Stomach (tissue), 4 donors: ENCODE measurements at regions not wholly inside any gene's neighbourhood (a gene's known extent, or its start where the extent isn't known, plus 50 kb on each side); places are given as distances from the start of the nearest gene placed in this dataset.

Experiments used
- POLR2A ChIP-seq, 4 donors: fragments of 450-650 bp; IDR thresholded peaks; one replicate each; pipeline ENCODE4 v1.6.1; 2016; ENCODE audit warnings: antibody characterized with exemption in 4 of 4, control low read depth in 2 of 4, mild to moderate bottlenecking in 1 of 4, moderate library complexity in 1 of 4
- POLR2AphosphoS5 ChIP-seq, 3 donors: sonication (generic); formaldehyde crosslinking; IDR thresholded peaks; one replicate each; pipeline ENCODE4 v1.6.1; 2016; ENCODE audit warnings: antibody characterized with exemption in 3 of 3
- TF ChIP-seq, protein P1 (sequence below), 7 experiments: fragments of 450-650 bp in 4 of 7; fragments of 200-600 bp in 3 of 7; sonication (generic) in 3 of 7; IDR thresholded peaks; one replicate each; pipeline ENCODE4 v1.5.1; 2016 to 2019; ENCODE audit warnings: antibody characterized with exemption in 7 of 7, control low read depth in 2 of 7, mild to moderate bottlenecking in 1 of 7

DNA sequence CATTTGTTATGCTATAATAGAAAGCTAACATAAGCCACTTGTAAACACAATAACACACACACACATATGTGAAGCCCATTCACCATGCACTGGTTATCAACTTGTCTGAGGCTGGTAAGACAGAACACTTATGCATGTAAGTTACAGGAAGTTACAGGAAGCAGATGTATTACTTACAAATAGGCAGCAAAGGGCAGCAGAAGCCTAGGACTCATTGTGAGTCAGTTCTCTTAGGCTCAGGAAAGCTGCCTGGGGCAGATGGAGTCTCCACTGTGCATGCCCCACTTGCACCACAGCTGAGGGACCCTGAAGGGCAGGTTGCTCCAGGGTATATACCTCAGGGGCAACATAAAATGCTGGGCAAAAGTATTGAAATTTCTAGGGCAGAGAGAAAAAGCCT is 748.8 kb upstream of the CCDC54 start:
- TF ChIP-seq, protein P1, sequence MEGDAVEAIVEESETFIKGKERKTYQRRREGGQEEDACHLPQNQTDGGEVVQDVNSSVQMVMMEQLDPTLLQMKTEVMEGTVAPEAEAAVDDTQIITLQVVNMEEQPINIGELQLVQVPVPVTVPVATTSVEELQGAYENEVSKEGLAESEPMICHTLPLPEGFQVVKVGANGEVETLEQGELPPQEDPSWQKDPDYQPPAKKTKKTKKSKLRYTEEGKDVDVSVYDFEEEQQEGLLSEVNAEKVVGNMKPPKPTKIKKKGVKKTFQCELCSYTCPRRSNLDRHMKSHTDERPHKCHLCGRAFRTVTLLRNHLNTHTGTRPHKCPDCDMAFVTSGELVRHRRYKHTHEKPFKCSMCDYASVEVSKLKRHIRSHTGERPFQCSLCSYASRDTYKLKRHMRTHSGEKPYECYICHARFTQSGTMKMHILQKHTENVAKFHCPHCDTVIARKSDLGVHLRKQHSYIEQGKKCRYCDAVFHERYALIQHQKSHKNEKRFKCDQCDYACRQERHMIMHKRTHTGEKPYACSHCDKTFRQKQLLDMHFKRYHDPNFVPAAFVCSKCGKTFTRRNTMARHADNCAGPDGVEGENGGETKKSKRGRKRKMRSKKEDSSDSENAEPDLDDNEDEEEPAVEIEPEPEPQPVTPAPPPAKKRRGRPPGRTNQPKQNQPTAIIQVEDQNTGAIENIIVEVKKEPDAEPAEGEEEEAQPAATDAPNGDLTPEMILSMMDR (IDR thresholded peaks at IDR 0.05): no peak
- TF ChIP-seq POLR2A (IDR thresholded peaks at IDR 0.05) (no peak), POLR2AphosphoS5 (IDR thresholded peaks at IDR 0.05) (no peak)
